ENCODE measurements at regions not wholly inside any gene's neighbourhood (a gene's known extent, or its start where the extent isn't known, plus 50 kb on each side); places are given as distances from the start of the nearest gene placed in this dataset.

- H3K4me3 ChIP-seq (ENCODE audit: low read depth, low read length), result no peak overlapping the region
- TF ChIP-seq CTCF (conservative IDR thresholded peaks at IDR 0.05; ENCODE audit: low read depth, low read length), result no peak
- DNase-seq (ENCODE audit: low read depth), result no peak
These were observed 98.5 kb upstream of the FAM9C start for GRCh38 chrX:13142891-13143290.

- no peak for TF ChIP-seq CTCF (conservative IDR thresholded peaks at IDR 0.05; ENCODE audit: low read depth, low read length)
- no peak for DNase-seq (ENCODE audit: low read depth)
- H3K4me3 ChIP-seq (ENCODE audit: low read depth, low read length), result no peak overlapping the region
These were observed 95.6 kb upstream of the FAM9C start for GRCh38 chrX:13140007-13140406.

GRCh38 chrX:13131396-13132137 lies 87.1 kb upstream of the FAM9C start:
- DNase-seq (ENCODE audit: low read depth), result no peak
- H3K4me3 ChIP-seq (ENCODE audit: low read depth, low read length), result no peak overlapping the region
- TF ChIP-seq CTCF (conservative IDR thresholded peaks at IDR 0.05; ENCODE audit: low read depth, low read length), result no peak

- H3K4me3 ChIP-seq (ENCODE audit: low read depth, low read length), result no peak overlapping the region
- no peak for TF ChIP-seq CTCF (conservative IDR thresholded peaks at IDR 0.05; ENCODE audit: low read depth, low read length)
- DNase-seq (ENCODE audit: low read depth), result no peak
These were observed 86.4 kb upstream of the FAM9C start for GRCh38 chrX:13130816-13131215.

- TF ChIP-seq CTCF (conservative IDR thresholded peaks at IDR 0.05; ENCODE audit: low read depth, low read length), result no peak
- no peak overlapping the region for H3K4me3 ChIP-seq (ENCODE audit: low read depth, low read length)
- DNase-seq (ENCODE audit: low read depth), result no peak
These were observed 83.7 kb upstream of the FAM9C start for GRCh38 chrX:13128104-13128503.

- H3K4me3 ChIP-seq (ENCODE audit: low read depth, low read length), result no peak overlapping the region
- TF ChIP-seq CTCF (conservative IDR thresholded peaks at IDR 0.05; ENCODE audit: low read depth, low read length), result no peak
- no peak for DNase-seq (ENCODE audit: low read depth)
These were observed 82.4 kb upstream of the FAM9C start for GRCh38 chrX:13126775-13127174.

GRCh38 chrX:13125188-13125587 lies 80.8 kb upstream of the FAM9C start:
- no peak overlapping the region for H3K4me3 ChIP-seq (ENCODE audit: low read depth, low read length)
- TF ChIP-seq CTCF (conservative IDR thresholded peaks at IDR 0.05; ENCODE audit: low read depth, low read length), result no peak
- DNase-seq (ENCODE audit: low read depth), result no peak
